IMR-90 (cell line): ENCODE measurements at regions not wholly inside any gene's neighbourhood (a gene's known extent, or its start where the extent isn't known, plus 50 kb on each side); places are given as distances from the start of the nearest gene placed in this dataset.

Experiments
- CEBPB ChIP-seq: IDR thresholded peaks from 2 replicates; pipeline ENCODE4 v1.6.1; 2012; ENCODE audit warnings: low read depth, low read length, improper control_type of control experiment
- FOS ChIP-seq: fragments of 150-350 bp; IDR thresholded peaks from 2 replicates; pipeline ENCODE4 v1.6.1; 2016; ENCODE audit warnings: low read depth, low read length
- MAFK ChIP-seq: IDR thresholded peaks from 2 replicates; pipeline ENCODE4 v1.6.1; 2012; ENCODE audit warnings: low read depth, low read length, improper control_type of control experiment
- NFE2L2 ChIP-seq: fragments of 150-350 bp; IDR thresholded peaks from 2 replicates; pipeline ENCODE4 v1.6.1; 2016; ENCODE audit warnings: low read depth, mild to moderate bottlenecking, low read length
- POLR2A ChIP-seq: IDR thresholded peaks from 2 replicates; pipeline ENCODE4 v1.6.1; 2012; ENCODE audit warnings: mild to moderate bottlenecking, low read depth, low read length
- RAD21 ChIP-seq: IDR thresholded peaks from 2 replicates; pipeline ENCODE4 v1.6.1; 2012; ENCODE audit warnings: low read length, improper control_type of control experiment
- RCOR1 ChIP-seq: IDR thresholded peaks from 2 replicates; pipeline ENCODE4 v1.6.1; 2012; ENCODE audit warnings: mild to moderate bottlenecking, low read length, improper control_type of control experiment; ENCODE audit not compliant: insufficient replicate concordance
- SMC3 ChIP-seq: fragments of 150-350 bp; IDR thresholded peaks from 2 replicates; pipeline ENCODE4 v1.6.1; 2016; ENCODE audit warnings: low read depth, mild to moderate bottlenecking, antibody characterized with exemption, low read length, moderate library complexity
- TF ChIP-seq, protein P1 (sequence below): conservative IDR thresholded peaks from 2 replicates; pipeline ENCODE4 v1.5.1; 2012; ENCODE audit warnings: mild to moderate bottlenecking, low read depth, low read length, improper control_type of control experiment
- TF ChIP-seq, protein P2 (sequence below): fragments of 150-350 bp; IDR thresholded peaks from 2 replicates; pipeline ENCODE4 v1.6.1; 2016; ENCODE audit warnings: low read depth, mild to moderate bottlenecking, low read length, moderate library complexity, borderline replicate concordance
- TF ChIP-seq, protein P3 (sequence below): fragments of 150-350 bp; IDR thresholded peaks from 2 replicates; pipeline ENCODE4 v1.6.1; 2017; ENCODE audit warnings: mild to moderate bottlenecking, antibody characterized with exemption, low read length, low read depth

DNA sequence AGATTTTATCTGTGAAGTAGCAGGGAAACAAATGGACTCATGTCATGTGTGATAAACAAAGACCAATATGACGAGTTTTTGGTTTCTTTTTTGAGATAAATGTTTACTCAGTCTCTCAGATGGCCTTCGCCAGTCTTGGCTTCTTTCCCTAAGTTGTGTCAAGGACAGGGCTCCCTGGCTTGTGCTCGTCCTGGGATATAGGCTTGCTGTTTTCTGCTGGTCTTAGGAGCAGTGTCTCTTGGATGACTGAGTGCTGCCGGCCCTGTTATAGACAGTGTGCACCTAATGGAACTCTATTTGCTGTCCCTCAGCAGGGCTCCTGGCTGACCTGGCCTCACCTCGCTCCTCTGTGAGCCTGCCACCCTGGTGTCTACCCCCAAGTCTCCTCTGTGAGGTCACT, 324.1 kb upstream of the SYNCRIP start:
- TF ChIP-seq, protein P1, sequence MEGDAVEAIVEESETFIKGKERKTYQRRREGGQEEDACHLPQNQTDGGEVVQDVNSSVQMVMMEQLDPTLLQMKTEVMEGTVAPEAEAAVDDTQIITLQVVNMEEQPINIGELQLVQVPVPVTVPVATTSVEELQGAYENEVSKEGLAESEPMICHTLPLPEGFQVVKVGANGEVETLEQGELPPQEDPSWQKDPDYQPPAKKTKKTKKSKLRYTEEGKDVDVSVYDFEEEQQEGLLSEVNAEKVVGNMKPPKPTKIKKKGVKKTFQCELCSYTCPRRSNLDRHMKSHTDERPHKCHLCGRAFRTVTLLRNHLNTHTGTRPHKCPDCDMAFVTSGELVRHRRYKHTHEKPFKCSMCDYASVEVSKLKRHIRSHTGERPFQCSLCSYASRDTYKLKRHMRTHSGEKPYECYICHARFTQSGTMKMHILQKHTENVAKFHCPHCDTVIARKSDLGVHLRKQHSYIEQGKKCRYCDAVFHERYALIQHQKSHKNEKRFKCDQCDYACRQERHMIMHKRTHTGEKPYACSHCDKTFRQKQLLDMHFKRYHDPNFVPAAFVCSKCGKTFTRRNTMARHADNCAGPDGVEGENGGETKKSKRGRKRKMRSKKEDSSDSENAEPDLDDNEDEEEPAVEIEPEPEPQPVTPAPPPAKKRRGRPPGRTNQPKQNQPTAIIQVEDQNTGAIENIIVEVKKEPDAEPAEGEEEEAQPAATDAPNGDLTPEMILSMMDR, result no peak
- TF ChIP-seq POLR2A, result no peak
- TF ChIP-seq CEBPB, result no peak
- TF ChIP-seq, protein P2, sequence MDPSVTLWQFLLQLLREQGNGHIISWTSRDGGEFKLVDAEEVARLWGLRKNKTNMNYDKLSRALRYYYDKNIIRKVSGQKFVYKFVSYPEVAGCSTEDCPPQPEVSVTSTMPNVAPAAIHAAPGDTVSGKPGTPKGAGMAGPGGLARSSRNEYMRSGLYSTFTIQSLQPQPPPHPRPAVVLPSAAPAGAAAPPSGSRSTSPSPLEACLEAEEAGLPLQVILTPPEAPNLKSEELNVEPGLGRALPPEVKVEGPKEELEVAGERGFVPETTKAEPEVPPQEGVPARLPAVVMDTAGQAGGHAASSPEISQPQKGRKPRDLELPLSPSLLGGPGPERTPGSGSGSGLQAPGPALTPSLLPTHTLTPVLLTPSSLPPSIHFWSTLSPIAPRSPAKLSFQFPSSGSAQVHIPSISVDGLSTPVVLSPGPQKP, result no peak
- TF ChIP-seq, protein P3, sequence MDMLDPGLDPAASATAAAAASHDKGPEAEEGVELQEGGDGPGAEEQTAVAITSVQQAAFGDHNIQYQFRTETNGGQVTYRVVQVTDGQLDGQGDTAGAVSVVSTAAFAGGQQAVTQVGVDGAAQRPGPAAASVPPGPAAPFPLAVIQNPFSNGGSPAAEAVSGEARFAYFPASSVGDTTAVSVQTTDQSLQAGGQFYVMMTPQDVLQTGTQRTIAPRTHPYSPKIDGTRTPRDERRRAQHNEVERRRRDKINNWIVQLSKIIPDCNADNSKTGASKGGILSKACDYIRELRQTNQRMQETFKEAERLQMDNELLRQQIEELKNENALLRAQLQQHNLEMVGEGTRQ, result no peak
- TF ChIP-seq RAD21, result no peak
- TF ChIP-seq RCOR1, result no peak
- TF ChIP-seq SMC3, result no peak
- no peak for TF ChIP-seq MAFK
- TF ChIP-seq FOS, result no peak
- no peak for TF ChIP-seq NFE2L2
